NB4 (cell line): ENCODE measurements at regions not wholly inside any gene's neighbourhood (a gene's known extent, or its start where the extent isn't known, plus 50 kb on each side); places are given as distances from the start of the nearest gene placed in this dataset.
"Not testable (repeated sequence)": the region's sequence is repeated elsewhere in the genome, so short reads cannot be mapped to it uniquely, and the experiment has no call there.

Experiments used
- DNase-seq: peaks from one replicate; pipeline ENCODE4 v3.0.0; 2010; ENCODE audit warnings: low read depth
- H3K4me3 ChIP-seq: one replicate; pipeline ENCODE4 v1.5.1; 2011; ENCODE audit warnings: mild to moderate bottlenecking, low read depth, low read length, moderate library complexity
- MYC ChIP-seq: IDR thresholded peaks from 2 replicates; pipeline ENCODE4 v1.6.1; 2011; ENCODE audit warnings: low read depth, low read length
- POLR2A ChIP-seq: IDR thresholded peaks from 2 replicates; pipeline ENCODE4 v1.6.1; 2011; ENCODE audit warnings: mild to moderate bottlenecking; ENCODE audit not compliant: insufficient read length; ENCODE audit errors: extremely low read depth
- TF ChIP-seq, protein P1 (sequence below): IDR thresholded peaks from 2 replicates; pipeline ENCODE4 v1.6.1; 2011; ENCODE audit warnings: low read depth, low read length
- TF ChIP-seq, protein P2 (sequence below): IDR thresholded peaks from one replicate; pipeline ENCODE4 v1.5.1; 2012; ENCODE audit warnings: low read depth, low read length

DNA sequence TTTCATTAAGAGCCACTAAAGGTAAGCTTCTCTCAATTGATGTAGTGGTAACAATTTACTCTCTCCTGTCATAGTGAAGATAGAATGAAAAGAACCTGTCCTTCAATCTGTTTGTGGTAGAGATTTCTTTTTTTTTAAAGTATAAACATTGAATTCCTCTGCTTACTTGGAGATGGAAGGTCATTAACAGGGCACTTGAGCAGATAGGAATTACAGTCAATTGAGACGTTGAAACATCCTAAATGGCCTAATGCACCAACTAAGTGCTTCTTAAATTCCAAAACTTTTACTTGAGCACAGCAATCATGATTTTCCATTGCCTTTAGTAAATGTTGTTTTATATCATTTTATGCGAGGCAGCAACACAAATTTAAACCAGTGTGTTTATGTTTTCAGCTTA lies 241.4 kb downstream of the FOXG1 start:
- H3K4me3 ChIP-seq: no peak overlapping the region
- TF ChIP-seq MYC (no peak), POLR2A (no peak)
- TF ChIP-seq, protein P1, sequence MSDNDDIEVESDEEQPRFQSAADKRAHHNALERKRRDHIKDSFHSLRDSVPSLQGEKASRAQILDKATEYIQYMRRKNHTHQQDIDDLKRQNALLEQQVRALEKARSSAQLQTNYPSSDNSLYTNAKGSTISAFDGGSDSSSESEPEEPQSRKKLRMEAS: no peak
- TF ChIP-seq, protein P2, sequence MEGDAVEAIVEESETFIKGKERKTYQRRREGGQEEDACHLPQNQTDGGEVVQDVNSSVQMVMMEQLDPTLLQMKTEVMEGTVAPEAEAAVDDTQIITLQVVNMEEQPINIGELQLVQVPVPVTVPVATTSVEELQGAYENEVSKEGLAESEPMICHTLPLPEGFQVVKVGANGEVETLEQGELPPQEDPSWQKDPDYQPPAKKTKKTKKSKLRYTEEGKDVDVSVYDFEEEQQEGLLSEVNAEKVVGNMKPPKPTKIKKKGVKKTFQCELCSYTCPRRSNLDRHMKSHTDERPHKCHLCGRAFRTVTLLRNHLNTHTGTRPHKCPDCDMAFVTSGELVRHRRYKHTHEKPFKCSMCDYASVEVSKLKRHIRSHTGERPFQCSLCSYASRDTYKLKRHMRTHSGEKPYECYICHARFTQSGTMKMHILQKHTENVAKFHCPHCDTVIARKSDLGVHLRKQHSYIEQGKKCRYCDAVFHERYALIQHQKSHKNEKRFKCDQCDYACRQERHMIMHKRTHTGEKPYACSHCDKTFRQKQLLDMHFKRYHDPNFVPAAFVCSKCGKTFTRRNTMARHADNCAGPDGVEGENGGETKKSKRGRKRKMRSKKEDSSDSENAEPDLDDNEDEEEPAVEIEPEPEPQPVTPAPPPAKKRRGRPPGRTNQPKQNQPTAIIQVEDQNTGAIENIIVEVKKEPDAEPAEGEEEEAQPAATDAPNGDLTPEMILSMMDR: no peak
- DNase-seq: no peak

DNA sequence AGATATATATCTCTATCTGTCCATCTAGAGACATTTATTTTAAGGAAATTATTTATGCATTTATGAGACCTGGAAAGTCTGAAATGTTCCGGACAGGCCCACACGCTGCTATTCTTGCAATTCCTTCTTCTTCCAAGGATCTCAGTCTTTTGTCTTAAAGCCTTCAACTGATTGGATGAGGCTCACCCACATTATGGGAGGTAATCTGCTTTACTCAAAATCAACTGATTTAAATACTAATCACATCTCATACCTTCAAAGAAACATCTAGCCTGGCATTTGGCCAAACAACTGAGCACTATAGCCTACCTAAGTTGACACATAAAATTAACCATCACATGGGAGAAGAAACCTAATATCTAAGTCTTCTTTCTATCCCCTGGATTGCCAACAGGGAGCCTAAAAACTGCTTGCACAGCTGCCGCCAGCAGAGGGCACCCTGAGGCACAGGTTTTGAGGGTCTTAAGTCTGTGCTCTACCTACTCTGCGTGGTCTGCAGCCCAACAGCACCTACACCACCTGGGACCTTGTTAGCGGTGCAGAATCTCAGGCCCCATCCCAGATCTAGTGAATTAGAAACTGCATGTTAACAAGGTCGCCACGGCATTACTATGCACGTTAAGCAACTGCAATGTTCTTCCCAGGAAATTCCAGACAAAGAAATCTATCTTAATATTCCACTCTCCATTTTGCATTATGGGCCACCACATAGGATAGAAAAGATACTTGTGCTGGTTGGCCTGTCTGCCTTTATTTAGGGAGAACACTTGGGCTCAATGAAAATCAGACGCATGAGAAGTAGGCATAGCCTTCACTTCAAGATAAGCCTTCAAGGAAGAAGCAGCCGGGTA lies 249.7 kb downstream of the FOXG1 start:
- peak; percentile 42 for DNase-seq
- no peak overlapping the region for H3K4me3 ChIP-seq
- TF ChIP-seq POLR2A (no peak), MYC (no peak)
- TF ChIP-seq, protein P2: peak; percentile 79
- TF ChIP-seq, protein P1: no peak

DNA sequence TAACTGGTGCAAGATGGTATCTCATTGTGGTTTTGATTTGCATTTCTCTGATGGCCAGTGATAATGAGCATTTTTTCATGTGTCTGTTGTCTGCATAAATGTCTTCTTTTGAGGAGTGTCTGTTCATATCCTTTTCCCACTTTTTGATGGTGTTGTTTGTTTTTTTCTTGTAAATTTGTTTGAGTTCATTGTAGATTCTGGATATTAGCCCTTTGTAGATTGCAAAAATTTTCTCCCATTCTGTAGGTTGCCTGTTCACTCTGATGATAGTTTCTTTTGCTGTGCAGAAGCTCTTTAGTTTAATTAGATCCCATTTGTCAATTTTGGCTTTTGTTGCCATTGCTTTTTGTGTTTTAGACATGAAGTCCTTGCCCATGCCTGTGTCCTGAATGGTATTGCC lies 256.9 kb downstream of the FOXG1 start:
- not testable (repeated sequence) for DNase-seq, H3K4me3 ChIP-seq

DNA sequence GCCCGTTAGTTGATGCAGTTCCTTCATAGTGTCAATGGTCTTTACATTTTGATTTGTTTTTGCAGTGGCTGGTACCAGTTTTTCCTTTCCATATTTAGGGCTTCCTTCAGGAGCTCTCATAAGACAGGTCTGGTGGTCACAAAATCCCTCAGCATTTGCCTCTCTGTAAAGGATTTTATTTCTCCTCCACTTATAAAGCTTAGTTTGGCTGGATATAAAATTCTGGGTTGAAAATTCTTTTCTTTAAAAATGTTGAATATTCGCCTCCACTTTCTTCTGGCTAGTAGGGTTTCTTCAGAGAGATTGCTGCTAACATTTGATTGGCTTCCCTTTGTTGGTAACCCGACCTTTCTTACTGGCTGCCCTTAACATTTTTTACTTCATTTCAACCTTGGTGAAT lies 260.9 kb downstream of the FOXG1 start:
- not testable (repeated sequence) for DNase-seq, H3K4me3 ChIP-seq

DNA sequence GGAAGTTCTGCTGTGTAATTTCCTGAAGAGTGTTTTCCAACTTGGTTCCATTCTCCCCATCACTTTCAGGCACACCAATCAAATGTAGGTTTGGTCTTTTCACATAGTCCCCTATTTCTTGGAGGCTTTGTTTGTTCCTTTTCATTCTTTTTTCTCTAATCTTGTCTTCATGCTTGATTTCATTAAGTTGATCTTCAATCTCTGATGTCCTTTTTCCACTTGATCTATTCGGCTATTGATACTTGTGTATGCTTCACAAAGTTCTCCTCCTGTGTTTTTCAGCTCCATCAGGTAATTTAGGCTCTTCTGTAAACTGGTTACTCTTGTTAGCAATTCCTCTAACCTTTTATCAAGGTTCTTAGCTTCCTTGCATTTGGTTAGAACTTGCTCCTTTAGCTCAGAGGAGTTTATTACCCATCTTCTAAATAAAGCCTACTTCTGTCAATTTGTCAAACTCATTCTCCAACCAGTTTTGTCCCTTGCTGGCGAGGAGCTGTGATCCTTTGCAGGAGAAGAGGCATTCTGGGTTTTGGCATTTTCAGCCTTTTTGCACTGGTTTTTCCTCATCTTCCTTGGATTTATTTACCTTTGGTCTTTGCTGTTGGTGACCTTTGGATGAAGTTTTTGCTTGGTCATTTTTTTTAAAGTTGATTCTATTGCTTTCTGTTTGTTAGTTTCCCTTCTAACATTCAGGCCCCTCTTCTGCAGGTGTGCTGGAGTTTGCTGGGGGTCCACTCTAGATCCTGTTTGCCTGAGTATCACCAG lies 261.5 kb downstream of the FOXG1 start:
- not testable (repeated sequence) for DNase-seq, H3K4me3 ChIP-seq

DNA sequence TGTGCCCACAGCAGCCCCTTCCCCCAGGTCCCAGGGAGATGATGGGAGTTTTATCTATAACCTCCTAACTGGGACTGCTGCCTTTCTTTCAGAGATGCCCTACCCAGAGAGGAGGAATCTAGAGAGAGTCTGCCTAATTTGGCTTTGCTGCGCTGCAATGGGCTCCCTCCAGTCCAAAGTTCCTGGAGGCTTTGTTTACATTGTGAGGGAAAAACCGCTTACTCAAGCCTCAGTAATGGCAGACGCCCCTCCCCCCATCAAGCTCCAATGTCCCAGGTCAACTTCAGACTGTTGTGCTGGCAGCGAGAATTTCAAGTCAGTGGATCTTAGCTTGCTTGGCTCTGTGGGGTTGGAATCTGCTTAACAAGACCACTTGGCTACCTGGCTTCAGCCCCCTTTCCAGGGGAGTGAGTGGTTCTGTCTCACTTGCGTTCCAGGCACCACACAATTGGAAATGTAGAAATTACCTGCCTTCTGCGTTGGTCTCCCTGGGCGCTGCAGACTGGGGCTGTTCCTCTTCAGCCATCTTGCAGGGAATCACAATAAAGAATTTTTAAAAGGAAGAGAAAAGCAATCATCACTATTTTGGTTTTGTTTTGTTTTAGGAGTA lies 262.5 kb downstream of the FOXG1 start:
- no peak overlapping the region for H3K4me3 ChIP-seq
- no peak for DNase-seq
- TF ChIP-seq POLR2A (no peak), MYC (no peak)
- TF ChIP-seq, protein P2: no peak
- TF ChIP-seq, protein P1: no peak

DNA sequence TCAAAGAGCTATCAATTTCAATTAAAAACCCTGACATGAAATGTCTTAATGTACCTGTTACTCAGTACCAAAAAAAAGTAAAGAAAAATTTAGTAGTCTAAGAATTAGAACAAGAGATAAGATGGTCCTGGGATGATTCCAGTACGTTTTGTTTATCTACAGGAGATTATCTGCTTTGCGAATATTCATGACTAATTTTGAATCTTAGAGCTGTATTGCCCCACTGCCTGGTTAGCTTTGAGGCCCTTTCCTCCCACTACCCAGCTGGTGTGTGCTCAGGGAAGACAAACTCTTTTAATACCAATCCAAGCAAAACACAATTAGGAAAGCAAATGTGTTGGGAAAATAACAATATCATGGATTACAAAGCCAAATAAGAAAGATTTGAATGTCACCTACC lies 263.5 kb downstream of the FOXG1 start:
- DNase-seq: no peak
- TF ChIP-seq, protein P2: no peak
- TF ChIP-seq MYC (no peak), POLR2A (no peak)
- TF ChIP-seq, protein P1: no peak
- H3K4me3 ChIP-seq: no peak overlapping the region
